H9 (cell line): ENCODE measurements at regions not wholly inside any gene's neighbourhood (a gene's known extent, or its start where the extent isn't known, plus 50 kb on each side); places are given as distances from the start of the nearest gene placed in this dataset.
"Not testable (repeated sequence)": the region's sequence is repeated elsewhere in the genome, so short reads cannot be mapped to it uniquely, and the experiment has no call there.

Experiments
- DNase-seq: peaks from one replicate; pipeline ENCODE4 v3.0.0-alpha.2; 2017
- H2AFZ ChIP-seq: one replicate; pipeline ENCODE4 v1.6.1; 2013; ENCODE audit warnings: mild to moderate bottlenecking, low read length, control low read depth, moderate library complexity
- H2AK5ac ChIP-seq: 2 replicates; pipeline ENCODE4 v1.6.1; 2013; ENCODE audit warnings: low read length, control low read depth, mixed read lengths; ENCODE audit not compliant: insufficient read length
- H2BK120ac ChIP-seq: one replicate; pipeline ENCODE4 v1.6.1; 2013; ENCODE audit warnings: low read depth, mild to moderate bottlenecking, low read length, control low read depth, inconsistent platforms; ENCODE audit not compliant: poor library complexity, severe bottlenecking
- H2BK12ac ChIP-seq: 2 replicates; pipeline ENCODE4 v1.6.1; 2013; ENCODE audit warnings: low read length, control low read depth, mixed read lengths, low read depth; ENCODE audit not compliant: insufficient read length
- H2BK15ac ChIP-seq: 2 replicates; pipeline ENCODE4 v1.6.1; 2013; ENCODE audit warnings: low read depth, low read length, control low read depth
- H2BK20ac ChIP-seq: one replicate; pipeline ENCODE4 v1.6.1; 2013; ENCODE audit warnings: low read depth, mild to moderate bottlenecking, low read length, control low read depth, inconsistent platforms; ENCODE audit not compliant: poor library complexity, severe bottlenecking
- H2BK5ac ChIP-seq: 2 replicates; pipeline ENCODE4 v1.6.1; 2013; ENCODE audit warnings: low read length, control low read depth, mixed read lengths; ENCODE audit not compliant: insufficient read length
- H3K14ac ChIP-seq: 2 replicates; pipeline ENCODE4 v1.6.1; 2013; ENCODE audit warnings: low read length, control low read depth; ENCODE audit not compliant: insufficient read depth
- H3K18ac ChIP-seq: 2 replicates; pipeline ENCODE4 v1.6.1; 2013; ENCODE audit warnings: low read depth, mild to moderate bottlenecking, mixed read lengths, low read length, control low read depth; ENCODE audit not compliant: insufficient read length
- H3K23ac ChIP-seq: 2 replicates; pipeline ENCODE4 v1.6.1; 2013; ENCODE audit warnings: low read length, control low read depth, mixed read lengths, low read depth; ENCODE audit not compliant: insufficient read length
- H3K23me2 ChIP-seq: 2 replicates; pipeline ENCODE4 v1.6.1; 2013; ENCODE audit warnings: low read depth, mild to moderate bottlenecking, mixed read lengths, low read length, control low read depth; ENCODE audit not compliant: insufficient read length, poor library complexity, severe bottlenecking
- H3K27ac ChIP-seq: 2 replicates; pipeline ENCODE4 v1.5.1; 2013; ENCODE audit warnings: low read length, control low read depth, mixed read lengths, low read depth; ENCODE audit not compliant: insufficient read length
- H3K27me3 ChIP-seq: 2 replicates; pipeline ENCODE4 v1.6.1; 2013; ENCODE audit warnings: low read length, control low read depth, inconsistent platforms; ENCODE audit not compliant: insufficient read depth
- H3K4ac ChIP-seq: 2 replicates; pipeline ENCODE4 v1.6.1; 2013; ENCODE audit warnings: low read depth, mild to moderate bottlenecking, control low read depth, inconsistent platforms, low read length, moderate library complexity
- H3K4me1 ChIP-seq: 2 replicates; pipeline ENCODE4 v1.6.1; 2013; ENCODE audit warnings: low read length, control low read depth, inconsistent platforms; ENCODE audit not compliant: insufficient read depth
- H3K4me2 ChIP-seq: 2 replicates; pipeline ENCODE4 v1.6.1; 2013; ENCODE audit warnings: low read length, control low read depth, mixed read lengths; ENCODE audit not compliant: insufficient read length, insufficient read depth
- H3K56ac ChIP-seq: 2 replicates; pipeline ENCODE4 v1.6.1; 2013; ENCODE audit warnings: low read depth, mild to moderate bottlenecking, mixed read lengths, low read length, control low read depth; ENCODE audit not compliant: insufficient read length
- H3K79me1 ChIP-seq: 2 replicates; pipeline ENCODE4 v1.6.1; 2013; ENCODE audit warnings: low read depth, mild to moderate bottlenecking, moderate library complexity, low read length, control low read depth, inconsistent platforms; ENCODE audit not compliant: insufficient read depth, poor library complexity, severe bottlenecking
- H3K79me2 ChIP-seq: 2 replicates; pipeline ENCODE4 v1.6.1; 2013; ENCODE audit warnings: low read length, control low read depth, inconsistent platforms; ENCODE audit not compliant: insufficient read depth
- H3K9ac ChIP-seq: 2 replicates; pipeline ENCODE4 v1.6.1; 2013; ENCODE audit warnings: low read length, control low read depth, mixed read lengths; ENCODE audit not compliant: insufficient read length; ENCODE audit errors: extremely low read depth
- H3K9me3 ChIP-seq: one replicate; pipeline ENCODE4 v1.6.1; 2013; ENCODE audit warnings: low read depth, low read length, inconsistent platforms; ENCODE audit not compliant: control insufficient read depth
- H3T11ph ChIP-seq: one replicate; pipeline ENCODE4 v1.6.1; 2013; ENCODE audit warnings: mild to moderate bottlenecking, low read length, control low read depth, inconsistent platforms
- H4K20me1 ChIP-seq: one replicate; pipeline ENCODE4 v1.6.1; 2013; ENCODE audit not compliant: control insufficient read depth, insufficient read length, insufficient read depth
- H4K5ac ChIP-seq: 2 replicates; pipeline ENCODE4 v1.6.1; 2013; ENCODE audit warnings: low read depth, mild to moderate bottlenecking, mixed read lengths, low read length, control low read depth; ENCODE audit not compliant: insufficient read length
- H4K8ac ChIP-seq: replicated peaks from 2 replicates; pipeline ENCODE4 v1.6.1; 2013; ENCODE audit warnings: low read length, control low read depth, mixed read lengths, low read depth; ENCODE audit not compliant: insufficient read length
- H4K91ac ChIP-seq: 2 replicates; pipeline ENCODE4 v1.6.1; 2013; ENCODE audit warnings: low read depth, mild to moderate bottlenecking, moderate library complexity, mixed read lengths, low read length, control low read depth; ENCODE audit not compliant: insufficient read length
- H3K27ac Mint-ChIP-seq, 3 experiments: 2 replicates in 2 of 3; 3 replicates in 1 of 3; pipeline ENCODE4 v1.8.0; 2020 to 2021; ENCODE audit warnings: mixed read lengths in 3 of 3, mild to moderate bottlenecking in 1 of 3, moderate library complexity in 1 of 3
- H3K27me3 Mint-ChIP-seq: 2 replicates; pipeline ENCODE4 v1.8.0; 2021; ENCODE audit warnings: low read depth, mild to moderate bottlenecking, moderate library complexity, mixed read lengths
- H3K36me3 Mint-ChIP-seq, 3 experiments: 2 replicates in 2 of 3; 3 replicates in 1 of 3; pipeline ENCODE4 v1.8.0; 2020 to 2021; ENCODE audit warnings: low read depth in 3 of 3, mixed read lengths in 3 of 3; ENCODE audit not compliant: insufficient read depth in 1 of 3
- H3K4me1 Mint-ChIP-seq, 2 experiments: 2 replicates each; pipeline ENCODE4 v1.8.0; 2020; ENCODE audit warnings: mixed read lengths in 2 of 2
- H3K4me3 Mint-ChIP-seq, 2 experiments: 2 replicates in 1 of 2; 3 replicates in 1 of 2; pipeline ENCODE4 v1.8.0; 2020 to 2021; ENCODE audit warnings: mild to moderate bottlenecking in 2 of 2, mixed read lengths in 2 of 2, moderate library complexity in 1 of 2
- H3K9me3 Mint-ChIP-seq, 2 experiments: 2 replicates in 1 of 2; 3 replicates in 1 of 2; pipeline ENCODE4 v1.8.0; 2020; ENCODE audit warnings: mild to moderate bottlenecking in 2 of 2, mixed read lengths in 2 of 2, moderate library complexity in 1 of 2
- WGBS: extraction: QIAGEN DNeasy Blood & Tissue Kit; methylation state at CpG from one replicate; pipeline ENCODE4 v1.1.7; 2013; ENCODE audit warnings: missing lambda C conversion rate, low lambda C conversion rate, mixed read lengths; ENCODE audit not compliant: insufficient read length; ENCODE audit errors: extremely low coverage; 5-methylcytosine and 5-hydroxymethylcytosine counted together

GRCh38 chr7:63573412-63573811 lies 425.2 kb upstream of the ZNF722 start:
- not testable (repeated sequence) for H2AFZ ChIP-seq, H3K14ac ChIP-seq, H3K4me1 ChIP-seq, H4K91ac ChIP-seq, H2BK5ac ChIP-seq, H2BK120ac ChIP-seq, H2BK20ac ChIP-seq, H3K4ac ChIP-seq, H3K9ac ChIP-seq, H3K27ac Mint-ChIP-seq, H3K9me3 ChIP-seq, H3K4me3 Mint-ChIP-seq, H3K4me2 ChIP-seq, H4K20me1 ChIP-seq, H4K5ac ChIP-seq, H3K79me1 ChIP-seq, H3K27me3 ChIP-seq, H3K79me2 ChIP-seq, H3K23me2 ChIP-seq, H3T11ph ChIP-seq, H3K56ac ChIP-seq, H3K27me3 Mint-ChIP-seq, H2BK12ac ChIP-seq, H2BK15ac ChIP-seq, H3K4me1 Mint-ChIP-seq, H3K23ac ChIP-seq, DNase-seq, H4K8ac ChIP-seq, H2AK5ac ChIP-seq, H3K18ac ChIP-seq, H3K27ac ChIP-seq
- peaks cover 10 to 13% (median 11%) of the 10 kb centered on the region in 3 experiments for H3K36me3 Mint-ChIP-seq
- peaks cover 46 to 62% of the 10 kb centered on the region in 2 experiments for H3K9me3 Mint-ChIP-seq
- WGBS, result no CpG with 5 or more reads among the region's 10 CpGs

GRCh38 chr7:63576421-63576820 lies 422.2 kb upstream of the ZNF722 start:
- not testable (repeated sequence) for H4K20me1 ChIP-seq, H4K5ac ChIP-seq, H3K23ac ChIP-seq, H3T11ph ChIP-seq, H3K4me2 ChIP-seq, H3K27me3 ChIP-seq, H2BK5ac ChIP-seq, H3K79me2 ChIP-seq, H3K14ac ChIP-seq, H4K91ac ChIP-seq, H3K4ac ChIP-seq, H2BK120ac ChIP-seq, H3K27me3 Mint-ChIP-seq, H3K27ac Mint-ChIP-seq, H3K4me1 Mint-ChIP-seq, H2AFZ ChIP-seq, H3K27ac ChIP-seq, H3K4me1 ChIP-seq, DNase-seq, H3K79me1 ChIP-seq, H3K56ac ChIP-seq, H2BK12ac ChIP-seq, H2AK5ac ChIP-seq, H3K18ac ChIP-seq, H3K9ac ChIP-seq, H2BK20ac ChIP-seq, H3K23me2 ChIP-seq, H3K4me3 Mint-ChIP-seq, H2BK15ac ChIP-seq, H4K8ac ChIP-seq
- no CpG with 5 or more reads among the region's 10 CpGs for WGBS
- H3K9me3 Mint-ChIP-seq, result peaks cover 50 to 68% of the 10 kb centered on the region in 2 experiments
- peaks cover 6 to 10% (median 7%) of the 10 kb centered on the region in 3 experiments for H3K36me3 Mint-ChIP-seq
- H3K9me3 ChIP-seq, result peaks cover 12% of the 10 kb centered on the region
